ENCODE measurements at regions not wholly inside any gene's neighbourhood (a gene's known extent, or its start where the extent isn't known, plus 50 kb on each side); places are given as distances from the start of the nearest gene placed in this dataset.

DNA sequence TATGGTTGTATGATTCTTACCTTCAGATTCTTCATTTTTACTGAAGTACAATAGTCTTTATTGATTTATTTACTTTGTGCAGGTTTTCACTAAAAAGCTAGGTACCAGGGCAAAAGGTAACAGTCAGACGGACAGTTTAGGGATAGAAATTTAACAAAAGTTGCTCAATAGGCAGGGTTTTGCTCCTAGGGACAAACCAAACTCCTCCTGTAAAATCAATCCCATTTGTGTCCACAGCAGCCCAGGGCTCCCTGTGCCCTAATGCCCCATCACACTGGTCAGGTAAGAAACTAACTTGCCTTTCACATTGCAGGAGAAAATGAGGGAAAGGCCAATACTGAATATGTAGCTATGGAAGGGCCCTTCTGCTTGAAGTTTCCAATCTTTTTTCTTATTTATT lies 410.9 kb downstream of the EPHA4 start:
- WGBS (ENCODE audit: extremely low coverage, insufficient read length, low lambda C conversion rate): no CpG with 5 or more reads among the region's 1 CpG
- Mint-ChIP-seq H3K9me3 (no peaks in the 10 kb centered on the region), H3K27ac (no peak overlapping the region), H3K27me3 (ENCODE audit: low read depth) (no peaks in the 10 kb centered on the region), H3K4me3 (no peak overlapping the region), H3K4me1 (peaks cover 9 to 15% of the 10 kb centered on the region in 2 experiments), H3K36me3 (ENCODE audit: insufficient read depth in 1 of 3, low read depth in 3 of 3) (no peaks in the 10 kb centered on the region)
- H3K23me2 ChIP-seq (ENCODE audit: insufficient read length, low read depth, low read length, poor library complexity, severe bottlenecking): no peaks in the 10 kb centered on the region
- H4K8ac ChIP-seq (replicated peaks; ENCODE audit: insufficient read length, low read depth, low read length): no peak overlapping the region
- no peaks in the 10 kb centered on the region for H3K79me1 ChIP-seq (ENCODE audit: insufficient read depth, low read depth, low read length, poor library complexity, severe bottlenecking)
- H2AK5ac ChIP-seq (ENCODE audit: insufficient read length, low read length): no peak overlapping the region
- H4K20me1 ChIP-seq (ENCODE audit: control insufficient read depth, insufficient read depth, insufficient read length): no peaks in the 10 kb centered on the region
- H3K79me2 ChIP-seq (ENCODE audit: insufficient read depth, low read length): no peaks in the 10 kb centered on the region
- H2BK20ac ChIP-seq (ENCODE audit: low read depth, low read length, poor library complexity, severe bottlenecking): no peak overlapping the region
- no peak overlapping the region for H3T11ph ChIP-seq (ENCODE audit: low read length)
- H2BK5ac ChIP-seq (ENCODE audit: insufficient read length, low read length): no peak overlapping the region
- H2BK120ac ChIP-seq (ENCODE audit: low read depth, low read length, poor library complexity, severe bottlenecking): no peak overlapping the region
- H3K9ac ChIP-seq (ENCODE audit: extremely low read depth, insufficient read length, low read length): no peak overlapping the region
- H4K91ac ChIP-seq (ENCODE audit: insufficient read length, low read depth, low read length): no peak overlapping the region
- H3K27ac ChIP-seq (ENCODE audit: insufficient read length, low read depth, low read length): no peak overlapping the region
- no peak overlapping the region for H4K5ac ChIP-seq (ENCODE audit: insufficient read length, low read depth, low read length)
- no peaks in the 10 kb centered on the region for H3K27me3 ChIP-seq (ENCODE audit: insufficient read depth, low read length)
- DNase-seq: no peak
- TF ChIP-seq, protein P1, sequence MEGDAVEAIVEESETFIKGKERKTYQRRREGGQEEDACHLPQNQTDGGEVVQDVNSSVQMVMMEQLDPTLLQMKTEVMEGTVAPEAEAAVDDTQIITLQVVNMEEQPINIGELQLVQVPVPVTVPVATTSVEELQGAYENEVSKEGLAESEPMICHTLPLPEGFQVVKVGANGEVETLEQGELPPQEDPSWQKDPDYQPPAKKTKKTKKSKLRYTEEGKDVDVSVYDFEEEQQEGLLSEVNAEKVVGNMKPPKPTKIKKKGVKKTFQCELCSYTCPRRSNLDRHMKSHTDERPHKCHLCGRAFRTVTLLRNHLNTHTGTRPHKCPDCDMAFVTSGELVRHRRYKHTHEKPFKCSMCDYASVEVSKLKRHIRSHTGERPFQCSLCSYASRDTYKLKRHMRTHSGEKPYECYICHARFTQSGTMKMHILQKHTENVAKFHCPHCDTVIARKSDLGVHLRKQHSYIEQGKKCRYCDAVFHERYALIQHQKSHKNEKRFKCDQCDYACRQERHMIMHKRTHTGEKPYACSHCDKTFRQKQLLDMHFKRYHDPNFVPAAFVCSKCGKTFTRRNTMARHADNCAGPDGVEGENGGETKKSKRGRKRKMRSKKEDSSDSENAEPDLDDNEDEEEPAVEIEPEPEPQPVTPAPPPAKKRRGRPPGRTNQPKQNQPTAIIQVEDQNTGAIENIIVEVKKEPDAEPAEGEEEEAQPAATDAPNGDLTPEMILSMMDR (conservative IDR thresholded peaks at IDR 0.05): no peak
- no peak overlapping the region for H2BK12ac ChIP-seq (ENCODE audit: insufficient read length, low read depth, low read length)
- no peak overlapping the region for H2AFZ ChIP-seq (ENCODE audit: low read length)
- no peak overlapping the region for H3K18ac ChIP-seq (ENCODE audit: insufficient read length, low read depth, low read length)
- no peak overlapping the region for H3K4ac ChIP-seq (ENCODE audit: low read depth, low read length)
- no peak overlapping the region for H3K23ac ChIP-seq (ENCODE audit: insufficient read length, low read depth, low read length)
- no peak overlapping the region for H3K56ac ChIP-seq (ENCODE audit: insufficient read length, low read depth, low read length)
- no peak overlapping the region for H2BK15ac ChIP-seq (ENCODE audit: low read depth, low read length)
- H3K4me2 ChIP-seq (ENCODE audit: insufficient read depth, insufficient read length, low read length): no peak overlapping the region
- no peak overlapping the region for H3K14ac ChIP-seq (ENCODE audit: insufficient read depth, low read length)
- H3K4me1 ChIP-seq (ENCODE audit: insufficient read depth, low read length): no peaks in the 10 kb centered on the region
- H3K9me3 ChIP-seq (ENCODE audit: control insufficient read depth, low read depth, low read length): no peaks in the 10 kb centered on the region
